ENCODE measurements at regions not wholly inside any gene's neighbourhood (a gene's known extent, or its start where the extent isn't known, plus 50 kb on each side); places are given as distances from the start of the nearest gene placed in this dataset.

DNA sequence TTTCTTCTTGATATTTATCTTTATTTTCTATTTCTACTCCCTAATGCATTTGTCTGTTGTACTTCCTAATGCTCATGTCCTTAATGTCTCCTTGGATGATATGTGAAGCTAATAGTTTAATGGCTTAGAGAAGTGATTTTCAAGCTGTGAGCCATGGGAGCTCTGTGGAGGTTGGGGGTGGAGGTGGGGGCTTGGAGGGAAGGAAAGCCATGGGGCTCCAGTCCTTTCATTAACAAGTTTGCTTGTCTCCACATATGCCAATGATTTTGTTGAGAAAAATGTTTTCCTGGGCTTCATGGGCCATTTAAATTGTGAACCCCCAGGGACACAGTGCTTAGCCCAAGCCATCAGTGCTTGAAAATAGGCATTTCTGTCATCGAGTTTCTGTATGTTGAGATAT is 264.1 kb downstream of the SCG2 start:
- Histone ChIP-seq H3K4me3 (ENCODE audit: severe bottlenecking) (no peak overlapping the region), H3K27ac (ENCODE audit: poor library complexity, severe bottlenecking) (no peak overlapping the region), H3K4me1 (ENCODE audit: insufficient read depth, poor library complexity, severe bottlenecking) (no peaks in the 10 kb centered on the region), H3K27me3 (ENCODE audit: insufficient read depth, poor library complexity, severe bottlenecking) (no peaks in the 10 kb centered on the region), H3K9me3 (ENCODE audit: severe bottlenecking) (no peaks in the 10 kb centered on the region), H3K36me3 (ENCODE audit: low read depth) (no peaks in the 10 kb centered on the region)
- DNase-seq (ENCODE audit: low spot score) (no peak), ATAC-seq (ENCODE audit: low read depth) (no peak)
- TF ChIP-seq, protein P1, sequence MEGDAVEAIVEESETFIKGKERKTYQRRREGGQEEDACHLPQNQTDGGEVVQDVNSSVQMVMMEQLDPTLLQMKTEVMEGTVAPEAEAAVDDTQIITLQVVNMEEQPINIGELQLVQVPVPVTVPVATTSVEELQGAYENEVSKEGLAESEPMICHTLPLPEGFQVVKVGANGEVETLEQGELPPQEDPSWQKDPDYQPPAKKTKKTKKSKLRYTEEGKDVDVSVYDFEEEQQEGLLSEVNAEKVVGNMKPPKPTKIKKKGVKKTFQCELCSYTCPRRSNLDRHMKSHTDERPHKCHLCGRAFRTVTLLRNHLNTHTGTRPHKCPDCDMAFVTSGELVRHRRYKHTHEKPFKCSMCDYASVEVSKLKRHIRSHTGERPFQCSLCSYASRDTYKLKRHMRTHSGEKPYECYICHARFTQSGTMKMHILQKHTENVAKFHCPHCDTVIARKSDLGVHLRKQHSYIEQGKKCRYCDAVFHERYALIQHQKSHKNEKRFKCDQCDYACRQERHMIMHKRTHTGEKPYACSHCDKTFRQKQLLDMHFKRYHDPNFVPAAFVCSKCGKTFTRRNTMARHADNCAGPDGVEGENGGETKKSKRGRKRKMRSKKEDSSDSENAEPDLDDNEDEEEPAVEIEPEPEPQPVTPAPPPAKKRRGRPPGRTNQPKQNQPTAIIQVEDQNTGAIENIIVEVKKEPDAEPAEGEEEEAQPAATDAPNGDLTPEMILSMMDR (IDR thresholded peaks at IDR 0.05; ENCODE audit: poor library complexity, severe bottlenecking) = no peak

GRCh38 chr2:223357076-223357475 is 245.1 kb downstream of the SCG2 start:
- Histone ChIP-seq H3K4me3 (ENCODE audit: severe bottlenecking) (no peak overlapping the region), H3K36me3 (ENCODE audit: low read depth) (no peaks in the 10 kb centered on the region), H3K27ac (ENCODE audit: poor library complexity, severe bottlenecking) (no peak overlapping the region), H3K9me3 (ENCODE audit: severe bottlenecking) (no peaks in the 10 kb centered on the region), H3K4me1 (ENCODE audit: insufficient read depth, poor library complexity, severe bottlenecking) (no peaks in the 10 kb centered on the region), H3K27me3 (ENCODE audit: insufficient read depth, poor library complexity, severe bottlenecking) (no peaks in the 10 kb centered on the region)
- ATAC-seq (ENCODE audit: low read depth) (no peak), DNase-seq (ENCODE audit: low spot score) (no peak)
- TF ChIP-seq, protein P1 (IDR thresholded peaks at IDR 0.05; ENCODE audit: poor library complexity, severe bottlenecking) = no peak

- DNase-seq (ENCODE audit: low spot score) (no peak), ATAC-seq (ENCODE audit: low read depth) (no peak)
- Histone ChIP-seq H3K36me3 (ENCODE audit: low read depth) (no peaks in the 10 kb centered on the region), H3K27ac (ENCODE audit: poor library complexity, severe bottlenecking) (no peak overlapping the region), H3K9me3 (ENCODE audit: severe bottlenecking) (no peaks in the 10 kb centered on the region), H3K4me3 (ENCODE audit: severe bottlenecking) (no peak overlapping the region), H3K27me3 (ENCODE audit: insufficient read depth, poor library complexity, severe bottlenecking) (peaks cover 3% of the 10 kb centered on the region), H3K4me1 (ENCODE audit: insufficient read depth, poor library complexity, severe bottlenecking) (no peaks in the 10 kb centered on the region)
- TF ChIP-seq, protein P1 (IDR thresholded peaks at IDR 0.05; ENCODE audit: poor library complexity, severe bottlenecking) = no peak
These were observed 239.1 kb downstream of the SCG2 start for GRCh38 chr2:223363085-223363484.

DNA sequence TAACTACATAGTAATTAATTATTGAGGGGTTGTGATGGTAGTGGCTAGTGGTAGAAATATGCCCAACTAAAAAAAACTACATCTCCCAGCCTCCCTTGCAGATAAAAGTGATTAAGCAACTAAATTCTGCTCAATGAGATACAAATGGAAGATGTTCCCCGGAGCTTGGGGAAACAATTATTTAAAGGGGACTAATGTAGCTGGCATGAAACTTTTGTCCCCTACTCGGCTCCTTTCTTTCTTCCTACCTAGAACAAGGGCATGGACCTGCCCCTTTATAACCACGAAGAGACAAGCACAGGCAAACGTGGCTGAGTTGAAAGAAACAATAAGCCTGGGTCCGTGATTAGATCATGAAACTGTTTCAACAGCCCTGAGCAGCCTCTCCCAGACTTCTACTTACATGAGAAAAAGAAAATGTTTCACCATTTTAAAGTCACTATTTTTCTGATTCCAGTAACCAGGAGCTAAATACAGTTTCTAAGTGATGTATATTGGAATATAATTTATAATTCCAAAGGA is 236.9 kb downstream of the SCG2 start:
- Histone ChIP-seq H3K27ac (ENCODE audit: poor library complexity, severe bottlenecking) (no peak overlapping the region), H3K27me3 (ENCODE audit: insufficient read depth, poor library complexity, severe bottlenecking) (peaks cover 3% of the 10 kb centered on the region), H3K36me3 (ENCODE audit: low read depth) (no peaks in the 10 kb centered on the region), H3K4me1 (ENCODE audit: insufficient read depth, poor library complexity, severe bottlenecking) (no peaks in the 10 kb centered on the region), H3K4me3 (ENCODE audit: severe bottlenecking) (no peak overlapping the region), H3K9me3 (ENCODE audit: severe bottlenecking) (no peaks in the 10 kb centered on the region)
- ATAC-seq (ENCODE audit: low read depth) (no peak), DNase-seq (ENCODE audit: low spot score) (no peak)
- TF ChIP-seq, protein P1 (IDR thresholded peaks at IDR 0.05; ENCODE audit: poor library complexity, severe bottlenecking) = no peak

DNA sequence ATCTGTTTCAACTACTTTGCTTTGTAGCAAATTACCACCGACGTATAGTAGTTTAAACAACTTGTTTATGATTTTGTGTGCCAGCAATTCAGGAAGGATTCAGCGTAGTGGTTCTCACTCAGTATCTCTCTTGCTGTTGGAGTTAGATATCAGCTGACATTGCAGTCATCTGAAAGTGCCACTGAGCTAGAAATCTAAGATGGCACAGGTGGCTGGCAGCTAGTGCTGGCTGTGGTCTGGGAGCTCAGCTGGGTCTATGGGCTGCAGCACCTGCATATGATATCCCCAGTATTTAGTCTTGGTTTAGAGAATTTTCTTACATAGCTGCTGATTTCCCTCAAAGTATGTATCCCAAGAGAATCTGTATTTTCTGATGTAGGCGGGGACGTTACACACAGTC is 235.6 kb downstream of the SCG2 start:
- Histone ChIP-seq H3K4me1 (ENCODE audit: insufficient read depth, poor library complexity, severe bottlenecking) (no peaks in the 10 kb centered on the region), H3K36me3 (ENCODE audit: low read depth) (no peaks in the 10 kb centered on the region), H3K4me3 (ENCODE audit: severe bottlenecking) (no peak overlapping the region), H3K27ac (ENCODE audit: poor library complexity, severe bottlenecking) (no peak overlapping the region), H3K27me3 (ENCODE audit: insufficient read depth, poor library complexity, severe bottlenecking) (peaks cover 3% of the 10 kb centered on the region), H3K9me3 (ENCODE audit: severe bottlenecking) (no peaks in the 10 kb centered on the region)
- TF ChIP-seq, protein P1 (IDR thresholded peaks at IDR 0.05; ENCODE audit: poor library complexity, severe bottlenecking) = no peak
- ATAC-seq (ENCODE audit: low read depth) = no peak
- no peak for DNase-seq (ENCODE audit: low spot score)

All from RWPE2 (cell line).